AG04449 (cell line): ENCODE measurements at regions not wholly inside any gene's neighbourhood (a gene's known extent, or its start where the extent isn't known, plus 50 kb on each side); places are given as distances from the start of the nearest gene placed in this dataset.
"Not testable (repeated sequence)": the region's sequence is repeated elsewhere in the genome, so short reads cannot be mapped to it uniquely, and the experiment has no call there.

Experiments
- CTCF ChIA-PET: fragments of 350-600 bp; formaldehyde crosslinking; extraction: SDS; loops from one replicate; lab custom pipeline; 2021; ENCODE audit warnings: antibody characterized with exemption; lab: Yijun Ruan, JAX
- POLR2A ChIA-PET: fragments of 400-600, 350-600 bp; formaldehyde crosslinking; extraction: SDS; loops from one replicate; lab custom pipeline; 2020; ENCODE audit warnings: antibody characterized with exemption, inconsistent platforms; lab: Yijun Ruan, JAX
- DNase-seq: peaks from one replicate; pipeline ENCODE4 v3.0.0-alpha.2; 2010; ENCODE audit warnings: low read depth, low spot score
- H3K4me3 ChIP-seq: 2 replicates; pipeline ENCODE4 v1.5.1; 2011; ENCODE audit warnings: low read depth, mild to moderate bottlenecking, control low read depth, low read length
- TF ChIP-seq, protein P1 (sequence below): IDR thresholded peaks from one replicate; pipeline ENCODE4 v1.5.1; 2011; ENCODE audit warnings: mild to moderate bottlenecking, moderate library complexity, low read length, control low read depth, inconsistent platforms; ENCODE audit not compliant: insufficient read depth; ENCODE audit errors: missing control alignments

DNA sequence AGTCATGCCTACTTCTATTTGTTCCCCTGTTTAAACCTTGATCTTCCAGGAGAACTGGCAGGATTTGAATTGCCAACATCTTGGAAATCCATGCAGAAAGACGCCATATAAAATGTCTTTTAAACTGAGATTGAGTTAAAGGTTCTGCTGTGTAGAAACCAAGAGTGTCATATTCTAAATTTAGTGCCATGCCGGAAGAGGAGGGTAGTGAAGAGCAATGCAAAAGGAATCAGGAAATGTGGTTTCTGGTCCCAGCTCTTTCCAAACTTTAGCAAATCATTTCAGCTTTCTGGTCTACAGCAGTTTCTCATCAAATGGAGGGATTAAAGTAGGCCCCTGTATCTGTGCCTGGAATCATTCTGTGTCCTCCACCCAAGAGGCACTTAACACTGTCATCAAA is 85.7 kb downstream of the BTG1 start:
- POLR2A ChIA-PET, result interaction anchor here (0.8 to 1.7 kb wide), 2 partner anchors 15 to 18 kb away, joined by 3 to 8 read pairs; no protein-coding TSS in a partner anchor
- CTCF ChIA-PET, result interaction anchor here (1.0 to 2.3 kb wide), 2 partner anchors 10 to 15 kb away, joined by 4 to 6 read pairs; no protein-coding TSS in a partner anchor
- H3K4me3 ChIP-seq, result no peak overlapping the region
- DNase-seq, result no peak
- TF ChIP-seq, protein P1, sequence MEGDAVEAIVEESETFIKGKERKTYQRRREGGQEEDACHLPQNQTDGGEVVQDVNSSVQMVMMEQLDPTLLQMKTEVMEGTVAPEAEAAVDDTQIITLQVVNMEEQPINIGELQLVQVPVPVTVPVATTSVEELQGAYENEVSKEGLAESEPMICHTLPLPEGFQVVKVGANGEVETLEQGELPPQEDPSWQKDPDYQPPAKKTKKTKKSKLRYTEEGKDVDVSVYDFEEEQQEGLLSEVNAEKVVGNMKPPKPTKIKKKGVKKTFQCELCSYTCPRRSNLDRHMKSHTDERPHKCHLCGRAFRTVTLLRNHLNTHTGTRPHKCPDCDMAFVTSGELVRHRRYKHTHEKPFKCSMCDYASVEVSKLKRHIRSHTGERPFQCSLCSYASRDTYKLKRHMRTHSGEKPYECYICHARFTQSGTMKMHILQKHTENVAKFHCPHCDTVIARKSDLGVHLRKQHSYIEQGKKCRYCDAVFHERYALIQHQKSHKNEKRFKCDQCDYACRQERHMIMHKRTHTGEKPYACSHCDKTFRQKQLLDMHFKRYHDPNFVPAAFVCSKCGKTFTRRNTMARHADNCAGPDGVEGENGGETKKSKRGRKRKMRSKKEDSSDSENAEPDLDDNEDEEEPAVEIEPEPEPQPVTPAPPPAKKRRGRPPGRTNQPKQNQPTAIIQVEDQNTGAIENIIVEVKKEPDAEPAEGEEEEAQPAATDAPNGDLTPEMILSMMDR, result no peak

DNA sequence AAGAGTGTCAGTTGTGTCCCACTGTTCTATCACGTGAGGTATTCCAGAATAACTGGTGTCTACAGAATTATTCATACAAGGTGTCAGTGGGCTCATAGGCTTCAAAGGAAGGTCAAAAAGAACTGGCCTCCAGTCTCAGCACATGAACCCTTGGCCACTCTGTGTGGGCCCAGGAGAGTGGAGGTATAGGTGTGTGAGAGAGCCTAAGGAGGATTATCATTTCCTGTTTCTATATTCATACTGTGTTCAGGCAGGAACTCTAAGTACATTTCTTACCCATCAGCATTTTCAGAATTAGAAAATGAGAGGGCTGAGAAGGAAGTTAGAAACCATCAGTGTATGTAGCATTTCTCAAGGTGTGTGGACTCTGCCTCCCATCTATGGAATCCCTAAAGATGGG is 87.0 kb downstream of the BTG1 start:
- no peak overlapping the region for H3K4me3 ChIP-seq
- TF ChIP-seq, protein P1, result no peak
- DNase-seq, result no peak
- ChIA-PET POLR2A (interaction anchor here (1.1 kb wide), 1 partner anchor 87 kb away, joined by 3 read pairs; the partner anchor contains the start of gene BTG1), CTCF (interaction anchor here (1.4 kb wide), 1 partner anchor 11 kb away, joined by 3 read pairs; no protein-coding TSS in a partner anchor)

DNA sequence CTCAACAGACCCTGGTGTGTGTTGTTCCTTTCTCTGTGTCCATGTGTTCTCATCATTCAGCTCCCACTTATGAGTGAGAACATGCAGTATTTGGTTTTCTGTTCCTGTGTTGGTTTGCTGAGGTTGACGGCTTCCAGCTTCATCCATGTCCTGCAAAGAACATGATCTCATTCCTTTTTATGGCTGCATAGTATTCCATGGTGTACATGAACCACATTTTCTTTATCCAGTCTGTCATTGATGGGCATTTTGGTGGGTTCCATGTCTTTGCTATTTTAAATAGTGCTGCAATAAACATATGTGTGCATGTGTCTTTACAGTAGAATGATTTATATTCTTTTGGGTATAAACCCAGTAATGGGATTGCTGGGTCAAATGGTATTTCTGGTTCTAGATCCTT is 88.9 kb downstream of the BTG1 start:
- POLR2A ChIA-PET, CTCF ChIA-PET, DNase-seq, H3K4me3 ChIP-seq: not testable (repeated sequence)

DNA sequence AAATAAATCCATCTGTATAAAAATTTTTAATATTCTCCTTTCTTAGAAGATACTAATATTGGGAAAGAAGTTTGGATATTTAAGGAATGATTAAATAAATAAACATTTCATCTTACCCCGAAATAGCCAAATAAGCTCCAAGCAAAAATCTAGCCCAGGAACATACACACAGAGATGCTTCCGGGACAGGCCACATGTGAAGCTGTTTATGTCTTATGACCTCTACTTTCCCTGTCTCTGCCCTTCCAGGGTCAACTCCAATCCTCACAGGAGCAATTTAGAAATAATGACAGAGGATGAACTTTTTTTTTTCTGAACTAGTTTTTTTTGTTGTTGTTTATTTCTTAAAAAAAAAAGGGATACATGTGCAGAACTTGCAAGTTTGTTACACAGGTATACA is 89.4 kb downstream of the BTG1 start:
- TF ChIP-seq, protein P1, result no peak
- no peak for DNase-seq
- POLR2A ChIA-PET, result no interaction called here
- no peak overlapping the region for H3K4me3 ChIP-seq
- CTCF ChIA-PET, result no interaction called here

DNA sequence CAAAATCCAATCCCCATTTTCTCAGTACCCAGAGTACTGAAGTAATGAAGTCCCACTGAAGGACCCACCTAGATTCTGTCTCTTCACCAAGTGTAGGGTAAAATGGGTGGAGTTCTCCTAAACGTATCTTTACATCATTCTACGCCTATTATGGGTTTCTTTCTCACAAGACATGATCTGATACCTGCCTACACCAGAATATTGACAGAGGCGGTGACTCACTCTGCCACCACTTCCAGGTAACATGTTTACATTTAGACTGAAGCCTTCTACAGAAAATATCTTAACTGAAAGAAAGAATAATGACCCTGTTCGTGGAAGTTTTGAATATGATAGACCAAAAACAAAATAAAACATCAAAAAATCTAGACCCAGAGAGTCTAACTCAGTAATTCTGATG is 89.8 kb downstream of the BTG1 start:
- ChIA-PET CTCF (no interaction called here), POLR2A (no interaction called here)
- no peak for DNase-seq
- H3K4me3 ChIP-seq, result no peak overlapping the region
- TF ChIP-seq, protein P1, result no peak

DNA sequence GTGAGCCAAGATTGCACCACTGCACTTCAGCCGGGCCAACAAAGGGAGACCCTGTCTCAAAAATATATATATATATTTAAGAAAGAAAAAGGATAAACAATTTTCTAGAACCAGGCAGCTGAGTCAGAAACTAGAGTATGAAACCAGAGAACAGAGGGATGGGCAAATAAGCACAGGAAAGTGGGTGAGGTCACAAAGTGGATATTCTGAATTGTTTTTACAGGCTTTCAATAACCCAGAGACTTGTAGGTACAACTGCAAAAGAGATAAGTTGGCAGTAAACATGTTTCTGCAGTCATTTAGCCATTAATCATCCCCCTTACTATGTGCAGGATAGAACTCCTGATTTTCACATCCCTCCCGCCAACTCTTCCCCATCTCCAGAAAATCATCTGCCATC is 94.2 kb downstream of the BTG1 start:
- TF ChIP-seq, protein P1, result no peak
- no peak for DNase-seq
- no peak overlapping the region for H3K4me3 ChIP-seq
- CTCF ChIA-PET, result no interaction called here
- POLR2A ChIA-PET, result no interaction called here

DNA sequence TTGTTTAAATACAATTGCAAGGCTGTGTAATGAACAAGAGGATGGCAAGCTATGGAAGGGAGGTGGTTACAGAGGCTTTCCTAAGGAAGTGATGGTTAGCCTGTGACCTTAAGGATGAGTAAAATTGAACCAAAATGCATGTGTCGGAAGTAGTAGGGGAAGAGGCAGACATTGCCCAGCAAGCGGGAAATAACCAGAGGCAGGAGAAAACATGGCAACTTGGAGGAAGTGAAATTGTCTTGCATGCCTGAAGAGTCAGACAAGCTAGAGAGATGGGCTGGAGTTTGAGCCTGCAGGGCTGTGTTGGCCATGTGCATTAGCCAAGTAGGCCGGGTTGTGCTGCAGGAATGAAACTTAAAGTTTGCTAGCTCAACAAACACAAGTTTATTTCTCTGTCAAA is 96.2 kb downstream of the BTG1 start:
- CTCF ChIA-PET, result interaction anchor here (1.4 to 1.8 kb wide), 3 partner anchors 11 to 95 kb away, joined by 3 to 5 read pairs (median 4); no protein-coding TSS in a partner anchor
- no peak overlapping the region for H3K4me3 ChIP-seq
- no peak for DNase-seq
- POLR2A ChIA-PET, result no interaction called here
- TF ChIP-seq, protein P1, result no peak
